ENCODE measurements at regions not wholly inside any gene's neighbourhood (a gene's known extent, or its start where the extent isn't known, plus 50 kb on each side); places are given as distances from the start of the nearest gene placed in this dataset.

- Histone ChIP-seq H3K9me3 (peaks cover 0 to 23% (median 6%) of the 10 kb centered on the region in 3 donors), H3K27me3 (no peaks in the 10 kb centered on the region), H3K4me1 (no peaks in the 10 kb centered on the region), H3K4me3 (no peak overlapping the region), H3K36me3 (no peaks in the 10 kb centered on the region), H3K27ac (no peak overlapping the region)
- intact Hi-C loops (cut with DNase I), result no loop called here
- 29 to 36% methylated on average over 1 of the region's 1 CpG for WGBS, 2 donors
- no peak for DNase-seq
- TF ChIP-seq CTCF (IDR thresholded peaks at IDR 0.05), result no peak
- TF ChIP-seq POLR2A (IDR thresholded peaks at IDR 0.05), result no peak
Measured at GRCh38 chr11:43214471-43214870, 97.3 kb upstream of the API5 start.

- H3K4me1 ChIP-seq, result no peaks in the 10 kb centered on the region
- WGBS, 2 donors, result 79 to 86% methylated on average over 7 of the region's 7 CpGs
- H3K27ac ChIP-seq, result no peak overlapping the region
- no peaks in the 10 kb centered on the region for H3K36me3 ChIP-seq
- DNase-seq, result no peak
- H3K27me3 ChIP-seq, result no peaks in the 10 kb centered on the region
- peaks cover 0 to 4% (median 0%) of the 10 kb centered on the region in 3 donors for H3K9me3 ChIP-seq
- H3K4me3 ChIP-seq, result no peak overlapping the region
- no peak for TF ChIP-seq POLR2A (IDR thresholded peaks at IDR 0.05)
- no peak for TF ChIP-seq CTCF (IDR thresholded peaks at IDR 0.05)
- intact Hi-C loops (cut with DNase I), result no loop called here
Measured at GRCh38 chr11:43217849-43218248, 93.9 kb upstream of the API5 start.

GRCh38 chr11:43222215-43222614 is 89.6 kb upstream of the API5 start:
- Histone ChIP-seq H3K4me3 (no peak overlapping the region), H3K27me3 (no peaks in the 10 kb centered on the region), H3K4me1 (no peaks in the 10 kb centered on the region), H3K9me3 (no peaks in the 10 kb centered on the region), H3K27ac (no peak overlapping the region), H3K36me3 (no peaks in the 10 kb centered on the region)
- no peak for TF ChIP-seq POLR2A (IDR thresholded peaks at IDR 0.05)
- no peak for TF ChIP-seq CTCF (IDR thresholded peaks at IDR 0.05)
- DNase-seq, result no peak
- intact Hi-C loops (cut with DNase I), result no loop called here

GRCh38 chr11:43223026-43223425 is 88.8 kb upstream of the API5 start:
- Histone ChIP-seq H3K4me1 (no peaks in the 10 kb centered on the region), H3K9me3 (no peaks in the 10 kb centered on the region), H3K27me3 (no peaks in the 10 kb centered on the region), H3K4me3 (no peak overlapping the region), H3K27ac (no peak overlapping the region), H3K36me3 (no peaks in the 10 kb centered on the region)
- 46 to 69% methylated on average over 3 of the region's 3 CpGs for WGBS, 2 donors
- intact Hi-C loops (cut with DNase I), result no loop called here
- DNase-seq, result no peak
- no peak for TF ChIP-seq CTCF (IDR thresholded peaks at IDR 0.05)

- intact Hi-C loops (cut with DNase I), result no loop called here
- no peak overlapping the region for H3K4me3 ChIP-seq
- H3K27me3 ChIP-seq, result no peaks in the 10 kb centered on the region
- no peaks in the 10 kb centered on the region for H3K36me3 ChIP-seq
- H3K4me1 ChIP-seq, result no peaks in the 10 kb centered on the region
- 16 to 21% methylated on average over 3 of the region's 3 CpGs for WGBS, 2 donors
- H3K27ac ChIP-seq, result no peak overlapping the region
- no peaks in the 10 kb centered on the region for H3K9me3 ChIP-seq
- DNase-seq, result no peak
- TF ChIP-seq CTCF (IDR thresholded peaks at IDR 0.05), result no peak
Measured at GRCh38 chr11:43234881-43235280, 76.9 kb upstream of the API5 start.

Measured in esophagus squamous epithelium (tissue), 5 donors.